GM19395 (cell line): ENCODE measurements at regions not wholly inside any gene's neighbourhood (a gene's known extent, or its start where the extent isn't known, plus 50 kb on each side); places are given as distances from the start of the nearest gene placed in this dataset.
"Not testable (repeated sequence)": the region's sequence is repeated elsewhere in the genome, so short reads cannot be mapped to it uniquely, and the experiment has no call there.

Experiments
- ATAC-seq: cut with Tn5 transposase; IDR thresholded peaks from one replicate; pipeline ENCODE4 v1.9.1; 2021; ENCODE audit warnings: mild to moderate bottlenecking, moderate library complexity; ENCODE audit not compliant: unreplicated experiment

DNA sequence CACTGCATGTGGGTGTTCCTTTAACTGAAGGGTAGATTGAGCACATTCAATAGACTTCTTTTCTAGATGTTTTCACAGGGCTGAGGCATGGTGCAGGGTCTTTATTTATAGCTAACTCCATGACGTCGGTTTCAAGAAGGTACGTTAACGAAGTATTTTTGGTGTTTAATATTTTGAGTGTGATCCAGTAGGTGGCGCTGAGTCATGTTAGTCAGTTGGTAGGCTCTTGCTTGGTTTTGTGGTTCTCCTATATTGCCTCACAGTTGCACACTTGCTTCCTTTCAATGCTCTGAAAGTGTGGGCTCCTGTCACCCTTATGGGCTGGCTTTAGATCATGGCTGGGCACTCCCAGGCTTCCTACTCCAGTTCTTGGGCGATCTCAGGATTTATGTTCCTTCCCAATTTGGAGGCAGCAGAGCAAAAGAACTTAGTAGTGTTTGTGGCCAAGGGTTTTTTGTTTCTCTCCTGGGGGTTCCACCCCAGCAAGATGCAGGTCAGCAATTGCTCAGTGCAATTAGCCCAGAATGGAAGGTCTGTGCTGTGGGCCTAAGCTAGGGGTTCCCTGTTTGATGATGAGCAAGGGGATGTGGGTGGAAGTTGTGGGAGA lies 471.6 kb upstream of the FOXG1 start:
- no peak for ATAC-seq

DNA sequence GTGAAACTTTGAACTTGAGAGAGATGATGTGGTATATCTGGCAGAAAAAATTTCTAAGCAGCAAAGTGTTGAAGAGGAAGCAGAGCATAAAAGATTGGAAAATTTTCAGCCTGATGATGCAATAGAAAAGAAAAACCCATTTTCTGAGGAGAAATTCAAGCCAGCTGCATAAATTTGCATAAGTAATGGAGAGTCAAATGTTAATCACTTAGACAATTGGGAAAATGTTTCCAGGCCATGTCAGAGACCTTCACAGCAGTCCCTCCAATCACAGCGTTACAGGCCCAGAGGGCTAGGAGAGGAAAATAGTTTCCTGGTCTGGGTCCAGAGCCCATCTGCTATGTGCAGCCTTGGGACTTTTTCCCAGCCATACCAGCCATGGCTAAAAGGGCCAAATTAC lies 469.0 kb upstream of the FOXG1 start:
- no peak for ATAC-seq

DNA sequence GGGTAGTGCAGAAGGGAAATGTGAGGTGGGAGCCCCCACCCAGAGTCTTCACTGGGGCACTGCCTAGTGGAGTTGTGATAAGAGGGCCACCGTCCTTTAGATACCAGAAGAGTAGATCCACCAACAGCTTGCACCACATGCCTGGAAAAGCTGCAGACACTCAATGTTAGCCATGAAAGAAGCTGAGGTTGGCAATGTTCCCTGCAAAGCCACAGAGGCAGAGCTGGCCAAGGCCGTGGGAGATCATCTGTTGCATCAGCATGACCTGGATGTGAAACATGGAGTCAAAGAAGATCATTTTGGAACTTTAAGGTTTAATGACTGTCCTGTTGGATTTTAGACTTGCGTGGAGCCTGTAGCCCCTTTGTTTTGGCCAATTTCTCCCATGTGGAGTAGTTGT lies 468.4 kb upstream of the FOXG1 start:
- ATAC-seq = no peak

DNA sequence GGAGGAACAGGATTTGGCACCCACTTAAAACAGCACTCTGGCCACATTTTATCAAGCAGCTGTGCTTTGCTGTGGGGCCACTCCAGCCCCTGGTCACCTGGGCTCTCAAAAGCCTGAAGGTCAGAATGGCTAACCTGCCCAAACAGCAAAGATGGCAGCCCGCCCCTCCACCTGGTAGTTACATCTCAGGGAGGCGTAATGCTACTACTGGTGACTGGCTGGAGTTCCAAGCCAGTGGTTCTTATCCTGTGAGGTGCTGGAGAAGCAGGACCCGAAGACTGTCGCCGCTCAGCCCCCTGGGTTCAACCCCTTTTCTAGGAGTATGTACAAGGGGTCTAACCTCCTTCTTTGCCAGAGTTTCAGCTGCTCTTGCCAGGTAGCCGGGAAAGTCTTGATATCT lies 467.4 kb upstream of the FOXG1 start:
- no peak for ATAC-seq

DNA sequence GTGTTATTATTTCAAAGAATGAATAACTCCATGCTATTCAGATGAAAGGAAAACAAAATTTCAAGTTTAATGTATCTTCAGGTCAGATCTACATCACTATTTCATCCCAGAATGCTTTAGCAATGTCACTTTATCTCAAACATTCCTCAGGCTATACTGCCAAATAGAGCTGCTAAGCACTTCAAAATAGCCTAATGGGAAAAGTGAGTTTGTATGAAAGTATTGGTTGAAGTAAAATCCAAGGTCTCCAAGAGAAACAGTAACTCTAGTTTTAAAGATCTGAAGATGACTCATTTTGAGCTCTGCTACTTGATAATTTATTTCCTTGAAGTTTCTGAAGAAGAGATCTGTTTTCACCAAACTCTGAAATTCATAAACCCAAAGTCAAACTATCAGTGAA lies 466.2 kb upstream of the FOXG1 start:
- no peak for ATAC-seq

DNA sequence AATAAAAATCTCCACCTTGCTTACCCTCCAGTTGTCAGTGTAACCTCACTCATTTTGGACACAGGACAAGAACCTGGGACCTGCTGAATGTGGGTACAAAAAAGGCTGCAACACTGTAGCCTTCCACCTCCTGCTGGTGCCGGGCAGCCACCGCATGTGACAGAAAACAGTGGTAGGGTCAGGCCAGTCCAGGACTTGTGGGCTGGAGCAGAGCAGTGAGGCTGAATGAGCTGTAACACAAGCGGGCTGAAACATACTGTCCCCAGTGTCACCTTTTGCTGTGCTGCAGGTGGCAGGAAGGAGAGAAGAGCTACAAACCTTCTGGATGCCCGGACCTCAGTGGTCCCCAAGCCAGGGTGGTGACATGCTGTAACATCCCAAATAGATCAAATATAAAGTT lies 465.4 kb upstream of the FOXG1 start:
- no peak for ATAC-seq

DNA sequence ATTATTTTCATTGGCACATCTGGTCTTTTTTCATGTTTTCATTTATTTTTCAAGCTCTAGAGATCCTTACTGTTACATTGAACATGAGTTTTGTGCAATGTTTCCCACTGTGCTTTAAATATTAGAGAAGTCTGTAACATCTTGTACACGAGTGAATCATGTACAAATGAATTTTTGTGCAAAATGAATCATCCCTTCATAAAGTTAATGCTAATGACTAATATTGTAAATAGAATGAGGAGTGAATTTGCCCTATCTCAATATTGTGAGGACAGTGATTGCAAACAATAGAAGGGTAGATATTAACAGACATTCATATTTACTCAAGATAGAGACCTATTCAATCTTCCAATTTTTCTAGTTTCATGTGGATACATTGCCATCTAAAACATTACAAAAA lies 463.3 kb upstream of the FOXG1 start:
- ATAC-seq = no peak

DNA sequence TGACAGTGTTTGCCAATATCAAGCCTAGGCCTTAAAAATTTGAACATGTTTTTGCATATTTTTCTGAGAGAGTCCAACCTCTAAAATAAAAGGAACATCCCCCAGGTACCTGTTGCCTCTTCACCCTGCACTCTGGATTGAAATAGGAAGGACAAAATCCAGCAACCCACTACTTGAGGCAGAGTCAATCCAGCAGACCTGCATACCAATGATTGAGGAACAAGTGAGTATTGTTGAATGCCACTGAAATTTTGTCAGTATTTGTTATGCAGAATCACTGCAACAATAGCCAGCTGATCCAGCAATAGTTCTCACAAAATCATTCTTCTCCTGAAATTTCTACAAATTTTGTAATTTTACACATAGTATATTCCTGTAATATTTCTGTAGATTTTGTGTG lies 460.6 kb upstream of the FOXG1 start:
- ATAC-seq = no peak

DNA sequence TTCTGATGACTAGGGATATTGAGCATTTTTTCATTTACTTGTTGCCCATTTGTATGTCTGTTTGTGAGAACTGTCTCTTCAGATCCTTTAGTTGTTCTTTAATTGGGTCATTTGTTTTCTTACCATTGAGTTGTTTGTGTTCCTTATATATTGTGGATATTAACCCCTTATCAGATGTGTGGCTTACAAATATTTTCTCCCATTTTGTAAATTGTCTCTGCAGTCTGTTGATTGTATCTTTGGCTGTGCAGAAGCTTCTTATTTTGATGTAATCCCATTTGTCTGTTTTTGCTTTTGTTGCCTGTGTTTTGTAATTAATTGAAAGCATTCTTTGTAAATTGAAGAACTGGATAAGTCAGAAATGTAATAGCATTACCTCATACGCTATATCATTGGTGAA lies 459.1 kb upstream of the FOXG1 start:
- no peak for ATAC-seq

DNA sequence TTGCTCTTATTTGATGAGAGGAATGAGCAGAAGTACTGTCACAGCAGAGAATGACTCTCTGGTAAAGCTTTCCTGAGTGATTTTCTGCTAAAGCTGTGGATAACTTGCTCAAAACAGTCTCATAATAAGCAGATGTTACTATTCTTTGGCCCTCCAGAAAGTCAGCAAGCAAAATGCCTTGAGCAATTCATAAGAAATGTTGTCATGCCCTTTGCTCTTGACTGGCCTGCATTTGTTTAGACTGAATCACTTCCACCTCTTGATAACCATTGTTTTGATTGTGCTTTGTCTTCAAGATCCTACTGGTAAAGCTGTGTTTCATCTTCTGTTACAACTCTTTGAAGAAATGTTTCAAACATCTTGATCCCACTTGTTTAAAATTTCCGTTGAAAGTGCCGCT lies 457.9 kb upstream of the FOXG1 start:
- no peak for ATAC-seq

DNA sequence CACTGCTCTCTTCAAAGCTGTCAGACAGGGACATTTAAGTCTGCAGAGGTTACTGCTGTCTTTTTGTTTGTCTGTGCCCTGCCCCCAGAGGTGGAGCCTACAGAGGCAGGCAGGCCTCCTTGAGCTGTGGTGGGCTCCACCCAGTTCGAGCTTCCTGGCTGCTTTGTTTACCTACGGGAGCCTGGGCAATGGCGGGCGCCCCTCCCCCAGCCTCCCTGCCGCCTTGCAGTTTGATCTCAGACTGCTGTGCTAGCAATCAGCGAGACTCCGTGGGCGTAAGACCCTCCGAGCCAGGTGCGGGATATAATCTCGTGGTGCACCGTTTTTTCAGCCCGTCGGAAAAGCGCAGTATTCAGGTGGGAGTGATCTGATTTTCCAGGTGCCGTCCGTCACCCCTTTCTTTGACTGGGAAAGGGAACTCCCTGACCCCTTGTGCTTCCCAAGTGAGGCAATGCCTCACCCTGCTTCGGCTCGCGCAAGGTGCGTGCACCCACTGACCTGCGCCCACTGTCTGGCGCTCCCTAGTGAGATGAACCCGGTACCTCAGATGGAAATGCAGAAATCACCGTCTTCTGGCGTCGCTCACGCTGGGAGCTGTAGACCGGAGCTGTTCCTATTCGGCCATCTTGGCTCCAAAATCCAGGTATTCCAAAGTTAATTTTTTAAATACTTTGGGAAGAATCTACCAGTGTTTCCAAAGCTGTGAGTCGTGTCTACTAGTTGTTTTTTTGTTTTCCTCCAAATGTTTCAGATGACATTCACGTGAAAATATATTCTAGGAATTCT lies 448.5 kb upstream of the FOXG1 start:
- ATAC-seq = not testable (repeated sequence)

DNA sequence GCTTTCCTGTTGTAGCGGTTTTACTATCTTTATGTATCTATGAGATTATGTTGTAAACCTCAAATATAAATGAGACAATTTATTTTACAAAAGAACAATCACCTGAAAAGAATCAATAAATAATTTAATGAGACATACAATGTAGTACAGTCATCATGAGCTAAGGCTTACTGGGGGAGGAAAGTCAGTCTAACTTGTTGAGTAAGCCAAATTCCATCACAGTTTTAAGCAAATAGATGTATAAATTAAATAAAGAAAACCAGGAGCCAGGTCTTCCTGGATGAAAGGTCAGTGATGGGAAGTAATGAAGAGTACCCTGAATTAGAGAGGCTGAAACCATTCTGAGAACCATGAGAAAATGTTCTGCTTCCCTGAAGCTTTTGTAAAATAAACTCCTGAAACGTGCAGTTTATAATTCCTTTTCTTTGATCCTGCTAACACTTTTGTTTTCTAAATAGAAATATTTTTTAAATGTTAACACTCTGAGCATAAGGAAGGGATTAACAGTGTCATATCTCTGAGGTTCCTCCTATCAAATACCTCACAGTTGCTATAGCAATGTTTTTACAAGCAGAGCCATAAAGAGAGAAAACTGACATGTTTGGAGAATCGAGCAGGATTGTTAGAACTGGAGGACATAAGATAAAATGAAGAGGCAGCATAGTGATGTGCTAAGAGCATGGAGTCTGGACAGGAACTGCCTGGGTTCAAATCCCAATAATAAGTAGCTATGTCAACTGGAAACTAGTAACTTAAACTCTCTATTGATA lies 444.9 kb upstream of the FOXG1 start:
- no peak for ATAC-seq

DNA sequence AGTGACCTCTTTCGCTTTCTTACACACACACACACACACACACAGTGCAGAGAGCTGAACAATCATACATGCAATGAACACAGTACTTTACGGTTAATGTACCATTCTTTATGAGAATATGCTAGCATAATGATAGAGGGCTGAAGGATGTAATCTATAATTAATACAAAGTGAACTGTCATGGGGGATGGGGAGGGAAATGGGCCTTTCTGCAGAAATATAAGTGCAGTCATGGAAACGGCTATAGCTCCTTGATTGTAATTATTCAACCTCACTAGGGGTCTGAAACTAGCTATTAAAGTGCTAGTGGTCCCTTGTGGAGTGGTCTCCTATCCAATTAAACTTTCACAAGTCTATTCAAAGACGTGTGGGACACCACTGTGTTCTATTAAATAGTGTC lies 443.2 kb upstream of the FOXG1 start:
- no peak for ATAC-seq

DNA sequence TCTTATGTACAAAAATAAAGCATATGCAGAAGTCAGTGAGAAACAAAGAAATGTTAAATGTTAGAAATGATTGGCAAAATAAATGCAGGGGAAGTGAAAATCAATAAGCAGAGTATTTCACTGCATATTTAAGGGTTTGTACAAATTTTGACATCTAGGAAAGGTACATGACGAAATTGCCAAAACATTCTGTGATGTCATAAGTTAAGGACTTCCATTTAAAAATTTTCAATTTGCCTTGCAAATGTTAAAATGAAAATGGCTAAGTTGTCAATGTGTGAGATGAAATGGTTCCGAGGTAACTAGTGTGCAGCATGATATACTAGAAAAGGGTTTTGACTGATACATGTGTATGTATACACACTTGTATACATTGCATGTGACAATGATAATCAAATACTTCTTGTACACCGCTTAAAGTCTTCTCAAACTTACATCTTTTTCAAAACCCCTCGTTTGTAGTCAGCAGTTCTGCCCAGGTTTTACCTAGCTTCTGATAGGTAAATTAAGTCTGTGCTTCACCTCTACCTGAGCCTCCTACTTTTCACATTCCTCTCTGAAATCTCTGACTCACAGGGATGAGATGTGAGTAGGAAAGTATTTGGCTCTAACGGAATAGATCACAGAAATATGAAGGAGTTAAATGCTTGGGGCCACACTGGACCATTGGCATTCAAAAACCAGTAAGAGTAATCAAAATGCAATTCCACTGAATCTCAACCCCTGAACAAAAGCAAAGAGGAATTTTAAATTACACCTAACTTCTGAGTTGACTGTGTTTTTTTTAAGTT lies 442.4 kb upstream of the FOXG1 start:
- ATAC-seq = no peak

DNA sequence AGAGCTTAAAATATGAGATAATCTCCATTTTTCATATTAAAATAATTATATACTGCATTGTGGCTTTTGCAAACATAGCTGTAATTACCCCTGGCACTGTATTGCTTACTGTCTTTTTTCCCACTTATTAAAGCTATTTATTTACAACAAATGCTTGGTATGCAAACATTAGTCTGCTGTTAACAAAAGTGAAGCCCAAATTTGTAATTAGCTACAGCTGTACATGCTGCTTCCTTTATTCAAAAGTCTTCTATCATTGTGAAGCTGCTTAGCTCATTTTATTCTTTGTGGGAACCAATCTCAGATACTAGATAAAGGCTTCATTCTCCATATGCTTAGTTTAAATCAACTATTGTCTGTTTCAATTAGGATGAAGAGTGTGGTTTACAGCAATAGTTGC lies 425.8 kb upstream of the FOXG1 start:
- no peak for ATAC-seq

DNA sequence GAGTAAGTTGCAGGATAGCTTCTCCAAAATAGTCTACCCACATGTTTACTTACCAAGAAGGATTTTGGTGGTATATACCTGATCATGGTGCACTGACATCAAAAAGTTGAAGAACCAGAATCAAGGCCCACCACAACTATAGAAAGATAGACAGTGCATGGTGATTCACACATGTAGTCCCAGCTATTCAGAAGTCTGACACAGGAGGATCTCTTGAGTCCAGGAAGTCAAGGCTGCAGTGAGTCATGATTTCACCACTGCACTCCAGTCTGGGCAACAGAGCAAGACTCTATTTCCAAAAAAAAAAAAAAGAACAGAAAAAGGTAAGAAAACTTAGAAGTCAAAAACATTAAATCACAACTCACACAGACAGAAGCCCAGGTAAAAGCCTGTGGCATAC lies 422.2 kb upstream of the FOXG1 start:
- no peak for ATAC-seq

DNA sequence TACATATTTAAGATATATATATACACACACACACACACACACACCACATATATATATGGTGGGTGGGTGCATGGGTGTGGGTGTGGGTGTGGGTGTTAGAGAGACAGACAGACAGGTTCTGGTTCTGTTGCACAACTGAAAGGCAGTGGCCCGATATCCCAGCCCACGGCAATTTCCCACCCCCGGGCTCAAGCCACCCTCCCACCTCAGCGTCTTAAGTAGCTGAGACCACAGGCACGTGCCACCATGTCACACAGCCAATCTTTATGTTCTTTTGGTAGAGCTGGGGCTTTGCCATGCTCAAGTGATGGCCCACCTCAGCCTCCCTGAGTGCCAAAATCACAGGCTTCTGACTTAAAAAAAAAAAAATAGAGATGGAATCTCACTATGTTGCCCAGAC lies 417.8 kb upstream of the FOXG1 start:
- no peak for ATAC-seq

DNA sequence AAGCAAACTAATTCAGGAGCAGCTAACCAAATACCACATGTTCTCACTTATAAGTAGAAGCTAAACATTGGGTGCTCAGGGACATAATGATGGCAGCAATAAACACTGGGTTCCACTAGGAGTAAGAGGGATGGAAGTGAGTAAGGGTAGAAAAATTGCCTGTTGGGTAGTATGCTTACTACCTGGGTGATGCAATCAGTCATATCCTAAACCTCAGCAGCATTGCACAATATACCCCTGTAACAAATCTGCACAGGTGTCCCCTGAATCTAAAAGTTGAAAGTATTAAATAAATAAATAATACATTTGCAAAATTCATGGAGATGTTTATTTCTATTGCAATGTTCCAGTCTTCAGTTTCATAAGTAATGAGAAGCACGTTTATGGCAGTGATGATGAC lies 409.8 kb upstream of the FOXG1 start:
- no peak for ATAC-seq

DNA sequence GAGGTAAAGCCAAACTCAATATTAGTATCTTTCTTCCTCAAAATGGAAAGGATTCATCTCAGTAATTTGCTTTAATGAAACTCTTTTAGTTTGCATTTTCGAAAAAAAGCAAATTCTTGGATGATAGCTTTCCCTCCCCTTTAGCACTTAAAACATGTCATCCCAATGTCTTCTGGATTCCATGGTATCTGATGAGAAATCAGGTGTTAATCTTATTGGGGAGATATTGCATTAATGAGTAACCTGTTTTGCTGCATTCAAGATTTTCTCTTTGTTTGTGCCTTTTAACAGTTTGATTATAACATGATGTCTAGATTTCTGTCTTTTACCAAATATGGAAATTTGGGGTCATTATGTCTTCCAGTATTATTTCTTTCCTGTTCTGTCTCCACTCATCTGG lies 405.1 kb upstream of the FOXG1 start:
- no peak for ATAC-seq

DNA sequence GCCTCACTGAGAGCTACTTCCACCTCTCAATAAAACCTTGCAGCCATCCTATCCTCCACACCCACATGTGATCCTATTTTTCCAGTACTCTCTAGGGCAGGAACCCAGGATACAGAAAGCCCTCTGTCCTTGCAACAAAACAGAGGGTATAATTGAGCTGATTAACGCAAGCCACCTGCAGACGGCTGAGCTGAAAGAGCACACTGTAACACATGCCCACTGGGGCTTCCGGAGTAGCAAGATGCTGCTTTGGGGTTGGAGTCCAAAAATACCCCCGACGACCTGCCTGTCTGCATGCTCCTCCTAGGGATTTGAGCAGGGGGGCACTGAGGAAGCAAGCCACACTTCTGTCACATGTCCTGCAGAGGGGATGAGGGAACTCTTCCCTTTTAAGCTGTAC lies 401.1 kb upstream of the FOXG1 start:
- no peak for ATAC-seq

DNA sequence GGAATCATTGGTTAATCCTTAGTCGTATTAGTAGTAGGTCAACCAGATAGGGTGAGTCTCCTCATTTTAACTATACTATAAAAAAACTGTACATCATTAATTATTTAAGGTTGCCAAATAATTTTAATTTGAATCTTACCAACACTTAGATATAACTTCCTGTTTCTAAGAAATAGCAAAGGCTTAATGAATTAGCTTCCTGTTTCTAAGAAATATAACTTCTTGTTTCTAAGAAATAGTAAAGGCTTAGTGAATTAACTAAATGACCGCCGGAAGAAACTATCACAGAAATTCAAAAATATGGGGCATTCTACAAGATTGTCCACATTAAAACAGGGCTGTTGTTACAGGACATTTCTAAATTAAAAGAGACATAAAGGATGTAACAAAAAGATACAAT lies 392.9 kb upstream of the FOXG1 start:
- ATAC-seq = no peak
